ENCODE measurements at regions not wholly inside any gene's neighbourhood (a gene's known extent, or its start where the extent isn't known, plus 50 kb on each side); places are given as distances from the start of the nearest gene placed in this dataset.

DNA sequence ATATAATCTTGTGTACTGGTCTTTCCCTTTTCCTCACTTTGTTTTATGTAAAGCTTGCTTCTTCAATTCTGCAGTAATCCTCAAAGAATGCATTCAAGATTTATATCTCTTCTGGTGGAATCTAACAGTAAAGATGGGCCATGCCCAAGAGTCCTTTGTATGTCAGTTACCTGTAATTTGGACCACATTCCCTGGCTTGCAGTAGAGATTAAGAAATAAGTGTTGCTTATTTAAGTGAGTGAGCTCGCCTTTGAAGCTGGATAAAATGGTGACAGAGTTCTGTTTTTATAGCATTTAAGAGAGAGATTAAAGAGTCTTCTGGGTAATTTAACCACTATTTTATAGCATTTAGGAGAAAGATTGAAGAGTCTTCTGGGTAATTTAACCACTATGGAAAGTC is 262.1 kb upstream of the ATP2B1 start (continued):
- TF ChIP-seq, protein P1, sequence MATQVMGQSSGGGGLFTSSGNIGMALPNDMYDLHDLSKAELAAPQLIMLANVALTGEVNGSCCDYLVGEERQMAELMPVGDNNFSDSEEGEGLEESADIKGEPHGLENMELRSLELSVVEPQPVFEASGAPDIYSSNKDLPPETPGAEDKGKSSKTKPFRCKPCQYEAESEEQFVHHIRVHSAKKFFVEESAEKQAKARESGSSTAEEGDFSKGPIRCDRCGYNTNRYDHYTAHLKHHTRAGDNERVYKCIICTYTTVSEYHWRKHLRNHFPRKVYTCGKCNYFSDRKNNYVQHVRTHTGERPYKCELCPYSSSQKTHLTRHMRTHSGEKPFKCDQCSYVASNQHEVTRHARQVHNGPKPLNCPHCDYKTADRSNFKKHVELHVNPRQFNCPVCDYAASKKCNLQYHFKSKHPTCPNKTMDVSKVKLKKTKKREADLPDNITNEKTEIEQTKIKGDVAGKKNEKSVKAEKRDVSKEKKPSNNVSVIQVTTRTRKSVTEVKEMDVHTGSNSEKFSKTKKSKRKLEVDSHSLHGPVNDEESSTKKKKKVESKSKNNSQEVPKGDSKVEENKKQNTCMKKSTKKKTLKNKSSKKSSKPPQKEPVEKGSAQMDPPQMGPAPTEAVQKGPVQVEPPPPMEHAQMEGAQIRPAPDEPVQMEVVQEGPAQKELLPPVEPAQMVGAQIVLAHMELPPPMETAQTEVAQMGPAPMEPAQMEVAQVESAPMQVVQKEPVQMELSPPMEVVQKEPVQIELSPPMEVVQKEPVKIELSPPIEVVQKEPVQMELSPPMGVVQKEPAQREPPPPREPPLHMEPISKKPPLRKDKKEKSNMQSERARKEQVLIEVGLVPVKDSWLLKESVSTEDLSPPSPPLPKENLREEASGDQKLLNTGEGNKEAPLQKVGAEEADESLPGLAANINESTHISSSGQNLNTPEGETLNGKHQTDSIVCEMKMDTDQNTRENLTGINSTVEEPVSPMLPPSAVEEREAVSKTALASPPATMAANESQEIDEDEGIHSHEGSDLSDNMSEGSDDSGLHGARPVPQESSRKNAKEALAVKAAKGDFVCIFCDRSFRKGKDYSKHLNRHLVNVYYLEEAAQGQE (IDR thresholded peaks at IDR 0.05; ENCODE audit: low read depth, low read length) = no peak
- TF ChIP-seq BHLHE40 (IDR thresholded peaks at IDR 0.05; ENCODE audit: borderline replicate concordance in 1 of 2, low read depth in 2 of 2, low read length in 1 of 2) (no peak), IRF3 (IDR thresholded peaks at IDR 0.05) (no peak), TAF1 (IDR thresholded peaks at IDR 0.05; ENCODE audit: borderline replicate concordance, low read depth, low read length) (no peak)
- TF ChIP-seq, protein P2, sequence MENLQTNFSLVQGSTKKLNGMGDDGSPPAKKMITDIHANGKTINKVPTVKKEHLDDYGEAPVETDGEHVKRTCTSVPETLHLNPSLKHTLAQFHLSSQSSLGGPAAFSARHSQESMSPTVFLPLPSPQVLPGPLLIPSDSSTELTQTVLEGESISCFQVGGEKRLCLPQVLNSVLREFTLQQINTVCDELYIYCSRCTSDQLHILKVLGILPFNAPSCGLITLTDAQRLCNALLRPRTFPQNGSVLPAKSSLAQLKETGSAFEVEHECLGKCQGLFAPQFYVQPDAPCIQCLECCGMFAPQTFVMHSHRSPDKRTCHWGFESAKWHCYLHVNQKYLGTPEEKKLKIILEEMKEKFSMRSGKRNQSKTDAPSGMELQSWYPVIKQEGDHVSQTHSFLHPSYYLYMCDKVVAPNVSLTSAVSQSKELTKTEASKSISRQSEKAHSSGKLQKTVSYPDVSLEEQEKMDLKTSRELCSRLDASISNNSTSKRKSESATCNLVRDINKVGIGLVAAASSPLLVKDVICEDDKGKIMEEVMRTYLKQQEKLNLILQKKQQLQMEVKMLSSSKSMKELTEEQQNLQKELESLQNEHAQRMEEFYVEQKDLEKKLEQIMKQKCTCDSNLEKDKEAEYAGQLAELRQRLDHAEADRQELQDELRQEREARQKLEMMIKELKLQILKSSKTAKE (IDR thresholded peaks at IDR 0.05; ENCODE audit: low read depth, poor library complexity, severe bottlenecking) = no peak

All from GM12878 (cell line).